Parathyroid adenoma (tissue), 2 donors: ENCODE measurements at regions not wholly inside any gene's neighbourhood (a gene's known extent, or its start where the extent isn't known, plus 50 kb on each side); places are given as distances from the start of the nearest gene placed in this dataset.

Source experiments
- H2AFZ ChIP-seq: fragments of 300-600 bp; sonication (generic); one replicate; pipeline ENCODE4 v1.7.0; 2017; ENCODE audit warnings: antibody characterized with exemption, mild to moderate bottlenecking
- H3K27ac ChIP-seq: fragments of 300-600 bp; sonication (generic); one replicate; pipeline ENCODE4 v1.7.0; 2017
- H3K27me3 ChIP-seq: fragments of 300-600 bp; sonication (generic); one replicate; pipeline ENCODE4 v1.7.0; 2017; ENCODE audit warnings: low read length; ENCODE audit not compliant: control insufficient read depth, insufficient read depth
- H3K36me3 ChIP-seq: fragments of 300-600 bp; sonication (generic); one replicate; pipeline ENCODE4 v1.7.0; 2017; ENCODE audit warnings: low read length; ENCODE audit not compliant: control insufficient read depth, insufficient read depth
- H3K4me1 ChIP-seq: fragments of 300-600 bp; sonication (generic); one replicate; pipeline ENCODE4 v1.7.0; 2017; ENCODE audit warnings: control low read depth
- H3K4me2 ChIP-seq: fragments of 300-600 bp; sonication (generic); one replicate; pipeline ENCODE4 v1.7.0; 2017; ENCODE audit warnings: low read length
- H3K4me3 ChIP-seq: fragments of 300-600 bp; sonication (generic); one replicate; pipeline ENCODE4 v1.7.0; 2017; ENCODE audit warnings: low read depth, low read length
- H3K79me2 ChIP-seq: fragments of 300-600 bp; sonication (generic); one replicate; pipeline ENCODE4 v1.7.0; 2017; ENCODE audit warnings: control low read depth
- H3K9ac ChIP-seq: fragments of 300-600 bp; sonication (generic); one replicate; pipeline ENCODE4 v1.7.0; 2017; ENCODE audit warnings: mild to moderate bottlenecking
- H3K9me3 ChIP-seq: fragments of 300-600 bp; sonication (generic); one replicate; pipeline ENCODE4 v1.7.0; 2017; ENCODE audit warnings: low read length; ENCODE audit not compliant: control insufficient read depth
- TF ChIP-seq, protein P1 (sequence below): fragments of 300-600 bp; sonication (generic); IDR thresholded peaks from one replicate; pipeline ENCODE4 v1.7.0; 2017; ENCODE audit warnings: antibody characterized with exemption, mild to moderate bottlenecking
- donor health status: primary hyperparathyroidism.

DNA sequence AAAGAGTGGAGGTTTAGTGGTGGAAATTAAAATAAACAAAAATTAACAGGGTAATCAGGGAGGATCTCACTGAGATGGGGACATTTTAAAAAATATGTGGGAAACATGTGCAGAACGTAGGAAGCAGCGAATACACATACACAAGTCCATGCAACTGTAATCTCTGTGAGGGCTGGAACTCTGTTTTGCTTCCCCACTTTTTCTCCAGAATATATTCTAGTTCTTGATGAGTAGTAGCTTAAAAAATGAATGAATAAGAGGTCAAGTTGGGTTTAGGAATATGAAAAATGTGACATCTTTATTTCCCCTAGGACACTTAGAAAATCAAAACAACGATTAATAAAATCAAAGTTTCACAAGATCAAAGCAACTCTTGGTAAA, 312.2 kb upstream of the ZNF717 start:
- Histone ChIP-seq H3K27me3 (no peaks in the 10 kb centered on the region), H3K36me3 (no peaks in the 10 kb centered on the region), H3K4me2 (no peak overlapping the region), H3K4me3 (no peak overlapping the region), H3K27ac (no peak overlapping the region), H3K9ac (no peak overlapping the region), H3K9me3 (no peaks in the 10 kb centered on the region), H3K79me2 (no peaks in the 10 kb centered on the region), H3K4me1 (no peaks in the 10 kb centered on the region), H2AFZ (peak overlapping the region; percentile 59)
- TF ChIP-seq, protein P1, sequence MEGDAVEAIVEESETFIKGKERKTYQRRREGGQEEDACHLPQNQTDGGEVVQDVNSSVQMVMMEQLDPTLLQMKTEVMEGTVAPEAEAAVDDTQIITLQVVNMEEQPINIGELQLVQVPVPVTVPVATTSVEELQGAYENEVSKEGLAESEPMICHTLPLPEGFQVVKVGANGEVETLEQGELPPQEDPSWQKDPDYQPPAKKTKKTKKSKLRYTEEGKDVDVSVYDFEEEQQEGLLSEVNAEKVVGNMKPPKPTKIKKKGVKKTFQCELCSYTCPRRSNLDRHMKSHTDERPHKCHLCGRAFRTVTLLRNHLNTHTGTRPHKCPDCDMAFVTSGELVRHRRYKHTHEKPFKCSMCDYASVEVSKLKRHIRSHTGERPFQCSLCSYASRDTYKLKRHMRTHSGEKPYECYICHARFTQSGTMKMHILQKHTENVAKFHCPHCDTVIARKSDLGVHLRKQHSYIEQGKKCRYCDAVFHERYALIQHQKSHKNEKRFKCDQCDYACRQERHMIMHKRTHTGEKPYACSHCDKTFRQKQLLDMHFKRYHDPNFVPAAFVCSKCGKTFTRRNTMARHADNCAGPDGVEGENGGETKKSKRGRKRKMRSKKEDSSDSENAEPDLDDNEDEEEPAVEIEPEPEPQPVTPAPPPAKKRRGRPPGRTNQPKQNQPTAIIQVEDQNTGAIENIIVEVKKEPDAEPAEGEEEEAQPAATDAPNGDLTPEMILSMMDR, result no peak

DNA sequence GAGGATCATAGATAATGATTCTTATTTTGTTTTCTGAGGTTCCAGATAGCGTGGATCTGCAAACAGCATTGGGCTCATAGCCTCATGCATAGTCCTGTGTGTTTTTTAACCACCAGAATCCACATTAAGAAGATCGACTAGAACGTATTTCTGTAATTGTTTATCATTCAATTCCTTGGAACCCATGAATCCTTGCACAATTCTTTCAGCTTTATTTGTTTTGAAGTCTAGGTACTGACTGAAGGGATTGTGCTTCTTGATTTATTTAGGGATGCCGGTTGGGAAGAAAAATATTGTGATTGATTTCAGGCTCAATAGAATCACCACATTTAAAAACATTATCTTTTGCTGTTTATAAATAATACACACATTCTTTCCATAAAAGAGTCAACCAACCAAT, 314.6 kb upstream of the ZNF717 start:
- Histone ChIP-seq H3K9me3 (no peaks in the 10 kb centered on the region), H3K9ac (no peak overlapping the region), H3K4me1 (no peaks in the 10 kb centered on the region), H3K27me3 (no peaks in the 10 kb centered on the region), H2AFZ (peak overlapping the region; percentile 30), H3K4me3 (no peak overlapping the region), H3K36me3 (no peaks in the 10 kb centered on the region), H3K27ac (no peak overlapping the region), H3K4me2 (no peak overlapping the region), H3K79me2 (no peaks in the 10 kb centered on the region)
- TF ChIP-seq, protein P1, result no peak

DNA sequence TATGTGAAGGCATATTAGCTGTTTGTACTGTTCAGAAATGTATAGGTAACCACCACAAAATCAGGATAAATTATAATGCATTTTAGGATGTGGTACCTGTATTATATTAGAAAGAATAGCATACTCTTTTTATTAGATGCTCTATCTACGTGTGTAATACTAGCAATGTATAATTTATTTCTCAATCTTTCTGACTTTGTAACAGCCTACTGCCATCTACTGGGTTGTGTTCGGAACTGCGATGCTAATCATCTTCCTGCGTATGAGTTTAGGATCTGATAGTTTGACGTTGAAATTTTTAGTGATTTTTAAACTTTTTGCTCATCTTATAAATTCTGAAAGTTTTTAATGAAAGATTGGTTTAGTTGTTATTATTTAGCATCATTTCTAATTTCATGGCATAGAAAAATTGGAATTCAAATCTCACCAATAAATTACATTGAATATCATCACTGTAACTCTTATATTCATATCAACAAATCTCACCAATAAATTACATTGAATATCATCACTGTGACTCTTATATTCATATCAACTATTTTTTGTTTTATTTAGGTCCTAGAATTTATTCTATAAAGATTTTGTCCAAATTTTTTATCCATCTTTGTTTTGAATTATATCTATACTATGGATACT, 322.7 kb upstream of the ZNF717 start:
- no peaks in the 10 kb centered on the region for H3K4me1 ChIP-seq

DNA sequence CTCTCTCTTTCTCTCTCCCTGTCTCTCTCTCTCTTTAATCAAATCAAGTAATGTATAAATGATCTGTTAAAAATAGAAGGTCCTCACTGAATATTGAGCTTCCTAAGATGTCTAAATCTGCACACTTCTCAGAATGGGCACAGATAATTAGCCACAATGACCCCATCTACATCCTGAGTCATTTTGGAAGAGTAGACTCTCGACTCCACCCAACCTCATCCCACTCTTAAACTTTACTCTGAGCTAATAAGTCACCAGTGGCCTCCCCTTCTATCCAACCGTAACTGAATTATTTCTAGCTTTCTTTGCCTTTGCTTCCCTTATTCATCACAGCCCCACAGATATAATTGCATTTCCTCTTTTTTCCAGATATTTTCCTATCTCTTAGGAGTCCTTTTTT, 326.5 kb upstream of the ZNF717 start:
- Histone ChIP-seq H3K9ac (no peak overlapping the region), H3K9me3 (no peaks in the 10 kb centered on the region), H3K36me3 (no peaks in the 10 kb centered on the region), H2AFZ (no peak overlapping the region), H3K4me1 (no peaks in the 10 kb centered on the region), H3K4me2 (no peak overlapping the region), H3K27me3 (no peaks in the 10 kb centered on the region), H3K4me3 (no peak overlapping the region), H3K27ac (no peak overlapping the region), H3K79me2 (no peaks in the 10 kb centered on the region)
- TF ChIP-seq, protein P1, result no peak

More for the DNA sequence above, 322.7 kb upstream of the ZNF717 start:
- no peaks in the 10 kb centered on the region for H3K36me3 ChIP-seq
- no peak overlapping the region for H3K27ac ChIP-seq
- TF ChIP-seq, protein P1, result peak; percentile 78
- H3K79me2 ChIP-seq, result no peaks in the 10 kb centered on the region
- no peak overlapping the region for H3K4me2 ChIP-seq
- no peak overlapping the region for H2AFZ ChIP-seq
- no peaks in the 10 kb centered on the region for H3K9me3 ChIP-seq
- no peak overlapping the region for H3K9ac ChIP-seq
- H3K27me3 ChIP-seq, result no peaks in the 10 kb centered on the region
- no peak overlapping the region for H3K4me3 ChIP-seq

DNA sequence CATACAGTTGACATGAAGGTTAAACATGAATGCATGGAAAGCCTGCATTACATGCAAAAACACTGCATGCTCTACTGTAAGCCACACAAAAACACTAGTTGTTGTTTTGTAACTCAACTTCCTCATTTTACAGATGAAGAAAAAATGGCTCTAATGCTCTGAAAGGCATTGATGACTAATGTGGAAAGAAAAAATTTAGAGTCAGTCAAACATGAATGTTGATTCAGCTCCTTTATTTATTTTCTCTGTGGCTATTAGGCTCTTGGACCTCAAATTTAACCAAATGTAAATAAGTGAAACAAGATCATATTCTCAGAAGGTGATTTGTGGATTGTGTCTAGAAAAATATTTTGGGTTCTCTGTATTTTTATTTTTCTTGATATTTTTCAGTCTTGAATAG, 336.7 kb upstream of the ZNF717 start:
- H3K27me3 ChIP-seq, result no peaks in the 10 kb centered on the region
- TF ChIP-seq, protein P1, result no peak
- H3K4me1 ChIP-seq, result no peaks in the 10 kb centered on the region
- no peaks in the 10 kb centered on the region for H3K79me2 ChIP-seq
- no peak overlapping the region for H3K9ac ChIP-seq
- H3K4me3 ChIP-seq, result no peak overlapping the region
- H3K27ac ChIP-seq, result no peak overlapping the region
- no peak overlapping the region for H3K4me2 ChIP-seq
- no peaks in the 10 kb centered on the region for H3K9me3 ChIP-seq
- H2AFZ ChIP-seq, result no peak overlapping the region
- no peaks in the 10 kb centered on the region for H3K36me3 ChIP-seq
